Esophagus (tissue), 2 donors: ENCODE measurements at regions not wholly inside any gene's neighbourhood (a gene's known extent, or its start where the extent isn't known, plus 50 kb on each side); places are given as distances from the start of the nearest gene placed in this dataset.

Experiments
- H3K27ac ChIP-seq, 2 donors: one replicate each; pipeline ENCODE4 v1.5.1; 2013; ENCODE audit warnings: low read depth in 2 of 2, mild to moderate bottlenecking in 2 of 2, inconsistent platforms in 1 of 2, low read length in 1 of 2, moderate library complexity in 1 of 2
- H3K27me3 ChIP-seq, 2 donors: one replicate each; pipeline ENCODE4 v1.6.1; 2013; ENCODE audit warnings: low read length in 2 of 2, control low read depth in 1 of 2, mild to moderate bottlenecking in 1 of 2; ENCODE audit not compliant: insufficient read depth in 2 of 2, control insufficient read depth in 1 of 2
- H3K36me3 ChIP-seq, 2 donors: one replicate each; pipeline ENCODE4 v1.6.1; 2013; ENCODE audit warnings: low read length in 1 of 2; ENCODE audit not compliant: control insufficient read depth in 2 of 2, insufficient read depth in 2 of 2
- H3K4me1 ChIP-seq, 2 donors: one replicate each; pipeline ENCODE4 v1.6.1; 2013; ENCODE audit warnings: low read length in 1 of 2; ENCODE audit not compliant: control insufficient read depth in 2 of 2, insufficient read depth in 2 of 2
- H3K4me3 ChIP-seq, 2 donors: one replicate each; pipeline ENCODE4 v1.5.1; 2013; ENCODE audit warnings: low read length in 2 of 2, mild to moderate bottlenecking in 2 of 2, low read depth in 1 of 2, moderate library complexity in 1 of 2
- H3K9me3 ChIP-seq, 2 donors: one replicate each; pipeline ENCODE4 v1.6.1; 2013; ENCODE audit warnings: mild to moderate bottlenecking in 2 of 2, low read depth in 1 of 2, low read length in 1 of 2, moderate library complexity in 1 of 2; ENCODE audit not compliant: control insufficient read depth in 2 of 2, insufficient read depth in 1 of 2
- WGBS, 2 donors: extraction: QIAGEN DNeasy Blood & Tissue Kit; methylation state at CpG; one replicate each; pipeline ENCODE4 v1.1.7; 2013; 5-methylcytosine and 5-hydroxymethylcytosine counted together
- donor health status: healthy with polysubstance abuse.
- donor health status: Bipolar disorder and iron deficiency.

- 71 to 79% methylated on average over 2 of the region's 2 CpGs for WGBS, 2 donors
- Histone ChIP-seq H3K9me3 (peaks cover 3% of the 10 kb centered on the region in 2 donors), H3K36me3 (no peaks in the 10 kb centered on the region), H3K27ac (no peak overlapping the region), H3K27me3 (no peaks in the 10 kb centered on the region), H3K4me3 (no peak overlapping the region), H3K4me1 (no peaks in the 10 kb centered on the region)
These were observed 886.3 kb upstream of the SEL1L start for GRCh38 chr14:82419933-82420332.

- H3K36me3 ChIP-seq: no peaks in the 10 kb centered on the region
- WGBS, 2 donors: 73 to 78% methylated on average over 5 of the region's 5 CpGs
- peaks cover 3% of the 10 kb centered on the region in 2 donors for H3K9me3 ChIP-seq
- H3K4me3 ChIP-seq: no peak overlapping the region
- H3K27ac ChIP-seq: no peak overlapping the region
- H3K27me3 ChIP-seq: no peaks in the 10 kb centered on the region
- H3K4me1 ChIP-seq: no peaks in the 10 kb centered on the region
These were observed 887.2 kb upstream of the SEL1L start for GRCh38 chr14:82420871-82421270.

GRCh38 chr14:82421286-82421685 is 887.6 kb upstream of the SEL1L start:
- H3K9me3 ChIP-seq: peaks cover 3% of the 10 kb centered on the region in 2 donors
- WGBS, 2 donors: 77 to 82% methylated on average over 4 of the region's 4 CpGs
- H3K4me1 ChIP-seq: no peaks in the 10 kb centered on the region

GRCh38 chr14:82422230-82422629 is 888.6 kb upstream of the SEL1L start:
- Histone ChIP-seq H3K27me3 (no peaks in the 10 kb centered on the region), H3K4me3 (no peak overlapping the region), H3K4me1 (no peaks in the 10 kb centered on the region), H3K36me3 (no peaks in the 10 kb centered on the region), H3K27ac (no peak overlapping the region), H3K9me3 (peaks cover 3% of the 10 kb centered on the region in 2 donors)
- 44 to 71% methylated on average over 1 of the region's 1 CpG for WGBS, 2 donors

More at GRCh38 chr14:82421286-82421685, 887.6 kb upstream of the SEL1L start:
- H3K27me3 ChIP-seq: no peaks in the 10 kb centered on the region
- H3K36me3 ChIP-seq: no peaks in the 10 kb centered on the region
- no peak overlapping the region for H3K4me3 ChIP-seq
- no peak overlapping the region for H3K27ac ChIP-seq

- Histone ChIP-seq H3K4me1 (no peaks in the 10 kb centered on the region), H3K4me3 (no peak overlapping the region), H3K27me3 (no peaks in the 10 kb centered on the region), H3K36me3 (no peaks in the 10 kb centered on the region), H3K9me3 (no peaks in the 10 kb centered on the region), H3K27ac (no peak overlapping the region)
- 38 to 43% methylated on average over 1 of the region's 1 CpG for WGBS, 2 donors
These were observed 891.6 kb upstream of the SEL1L start for GRCh38 chr14:82425261-82425660.

GRCh38 chr14:82431031-82431430 is 897.4 kb upstream of the SEL1L start:
- H3K4me1 ChIP-seq: no peaks in the 10 kb centered on the region
- H3K27ac ChIP-seq: no peak overlapping the region
- no peaks in the 10 kb centered on the region for H3K36me3 ChIP-seq
- H3K9me3 ChIP-seq: no peaks in the 10 kb centered on the region
- no peaks in the 10 kb centered on the region for H3K27me3 ChIP-seq
- no peak overlapping the region for H3K4me3 ChIP-seq

- Histone ChIP-seq H3K36me3 (no peaks in the 10 kb centered on the region), H3K27ac (no peak overlapping the region), H3K27me3 (no peaks in the 10 kb centered on the region), H3K9me3 (no peaks in the 10 kb centered on the region), H3K4me3 (no peak overlapping the region), H3K4me1 (no peaks in the 10 kb centered on the region)
- WGBS, 2 donors: 72 to 76% methylated on average over 3 of the region's 3 CpGs
These were observed 898.9 kb upstream of the SEL1L start for GRCh38 chr14:82432301-82433105.

GRCh38 chr14:82438436-82438835 is 904.8 kb upstream of the SEL1L start:
- Histone ChIP-seq H3K9me3 (no peaks in the 10 kb centered on the region), H3K36me3 (no peaks in the 10 kb centered on the region), H3K4me1 (no peaks in the 10 kb centered on the region), H3K27ac (no peak overlapping the region), H3K4me3 (no peak overlapping the region), H3K27me3 (no peaks in the 10 kb centered on the region)
- WGBS, 2 donors: 79 to 86% methylated on average over 2 of the region's 2 CpGs

- 89 to 94% methylated on average over 3 of the region's 3 CpGs for WGBS, 2 donors
- no peaks in the 10 kb centered on the region for H3K36me3 ChIP-seq
- H3K9me3 ChIP-seq: no peaks in the 10 kb centered on the region
- no peak overlapping the region for H3K4me3 ChIP-seq
- H3K27me3 ChIP-seq: no peaks in the 10 kb centered on the region
- no peaks in the 10 kb centered on the region for H3K4me1 ChIP-seq
- H3K27ac ChIP-seq: no peak overlapping the region
These were observed 907.6 kb upstream of the SEL1L start for GRCh38 chr14:82441270-82441669.
